Activated CD8-positive, alpha-beta T cell treated with anti-CD3 and anti-CD28 coated beads for 36 hours (primary cell): ENCODE measurements at regions not wholly inside any gene's neighbourhood (a gene's known extent, or its start where the extent isn't known, plus 50 kb on each side); places are given as distances from the start of the nearest gene placed in this dataset.

Experiments used
- ATAC-seq: fragments of 200-7000 bp; cut with Tn5 transposase; one replicate; pipeline ENCODE4 v1.10.0; 2021; ENCODE audit warnings: mild to moderate bottlenecking, moderate library complexity
- CTCF ChIA-PET: fragments of 350-600 bp; sonication (Branson Sonifier 250); formaldehyde crosslinking; loops from one replicate; lab custom pipeline; 2021; ENCODE audit warnings: antibody characterized with exemption; lab: Charles Lee
- POLR2A ChIA-PET: fragments of 350-600 bp; sonication (Branson Sonifier 250); formaldehyde crosslinking; loops from one replicate; lab custom pipeline; 2021; ENCODE audit warnings: antibody characterized with exemption; lab: Charles Lee
- DNase-seq: peaks from one replicate; pipeline ENCODE4 v3.0.0-alpha.2; 2020
- H3K27ac Mint-ChIP-seq: one replicate; pipeline ENCODE4 v1.8.0; 2021; ENCODE audit warnings: mild to moderate bottlenecking, mixed read lengths
- H3K27me3 Mint-ChIP-seq: one replicate; pipeline ENCODE4 v1.8.0; 2021; ENCODE audit warnings: mixed read lengths
- H3K36me3 Mint-ChIP-seq: one replicate; pipeline ENCODE4 v1.8.0; 2021; ENCODE audit warnings: low read depth, mixed read lengths
- H3K4me1 Mint-ChIP-seq: one replicate; pipeline ENCODE4 v1.8.0; 2021; ENCODE audit warnings: low read depth, mixed read lengths
- H3K4me3 Mint-ChIP-seq: one replicate; pipeline ENCODE4 v1.8.0; 2021; ENCODE audit warnings: mild to moderate bottlenecking, moderate library complexity, mixed read lengths
- H3K9me3 Mint-ChIP-seq: one replicate; pipeline ENCODE4 v1.8.0; 2021; ENCODE audit warnings: mixed read lengths
- CTCF ChIP-seq: fragments of 200-600 bp; IDR thresholded peaks from one replicate; pipeline ENCODE4 v1.8.0; 2022; ENCODE audit warnings: antibody characterized with exemption, mild to moderate bottlenecking
- intact Hi-C: fragments of 100-400 bp; cut with micrococcal nuclease; formaldehyde crosslinking; loops from one replicate; pipeline ENCODE4 v1.10.0; 2022

- CTCF ChIA-PET = no interaction called here
- Mint-ChIP-seq H3K27ac (no peak overlapping the region), H3K4me3 (no peak overlapping the region), H3K9me3 (peaks cover 34% of the 10 kb centered on the region), H3K27me3 (no peaks in the 10 kb centered on the region), H3K36me3 (no peaks in the 10 kb centered on the region), H3K4me1 (no peaks in the 10 kb centered on the region)
- no peak for DNase-seq
- no peak for ATAC-seq
- no peak for TF ChIP-seq CTCF
- POLR2A ChIA-PET = no interaction called here
- intact Hi-C loops = no loop called here
Observed at GRCh38 chr5:25029004-25029403, 384.2 kb upstream of the CDH10 start.

- H3K27me3 Mint-ChIP-seq = no peaks in the 10 kb centered on the region
- peaks cover 31% of the 10 kb centered on the region for H3K9me3 Mint-ChIP-seq
- TF ChIP-seq CTCF = no peak
- H3K36me3 Mint-ChIP-seq = no peaks in the 10 kb centered on the region
- H3K4me1 Mint-ChIP-seq = no peaks in the 10 kb centered on the region
- no peak overlapping the region for H3K27ac Mint-ChIP-seq
- DNase-seq (no peak), ATAC-seq (no peak)
- CTCF ChIA-PET = no interaction called here
- no peak overlapping the region for H3K4me3 Mint-ChIP-seq
- intact Hi-C loops = no loop called here
- POLR2A ChIA-PET = no interaction called here
Observed at GRCh38 chr5:25027526-25027925, 382.7 kb upstream of the CDH10 start.

GRCh38 chr5:25027061-25027460 lies 382.3 kb upstream of the CDH10 start:
- no peak for DNase-seq
- no peak for ATAC-seq
- Mint-ChIP-seq H3K4me3 (no peak overlapping the region), H3K9me3 (peaks cover 29% of the 10 kb centered on the region), H3K27ac (no peak overlapping the region), H3K27me3 (no peaks in the 10 kb centered on the region), H3K4me1 (no peaks in the 10 kb centered on the region), H3K36me3 (no peaks in the 10 kb centered on the region)
- CTCF ChIA-PET = no interaction called here
- TF ChIP-seq CTCF = no peak
- intact Hi-C loops = no loop called here
- POLR2A ChIA-PET = no interaction called here

GRCh38 chr5:25025831-25026230 lies 381.1 kb upstream of the CDH10 start:
- CTCF ChIA-PET = no interaction called here
- Mint-ChIP-seq H3K27ac (no peak overlapping the region), H3K9me3 (peaks cover 29% of the 10 kb centered on the region), H3K27me3 (no peaks in the 10 kb centered on the region), H3K4me3 (no peak overlapping the region), H3K36me3 (no peaks in the 10 kb centered on the region), H3K4me1 (no peaks in the 10 kb centered on the region)
- POLR2A ChIA-PET = no interaction called here
- ATAC-seq (no peak), DNase-seq (no peak)
- intact Hi-C loops = no loop called here
- TF ChIP-seq CTCF = no peak

- no peaks in the 10 kb centered on the region for H3K36me3 Mint-ChIP-seq
- DNase-seq = no peak
- H3K4me3 Mint-ChIP-seq = no peak overlapping the region
- CTCF ChIA-PET = no interaction called here
- H3K27me3 Mint-ChIP-seq = no peaks in the 10 kb centered on the region
- no peaks in the 10 kb centered on the region for H3K4me1 Mint-ChIP-seq
- no peak for ATAC-seq
- peaks cover 19% of the 10 kb centered on the region for H3K9me3 Mint-ChIP-seq
- POLR2A ChIA-PET = no interaction called here
- no peak overlapping the region for H3K27ac Mint-ChIP-seq
- TF ChIP-seq CTCF = no peak
- intact Hi-C loops = no loop called here
Observed at GRCh38 chr5:25020454-25020853, 375.7 kb upstream of the CDH10 start.
